ENCODE measurements at regions not wholly inside any gene's neighbourhood (a gene's known extent, or its start where the extent isn't known, plus 50 kb on each side); places are given as distances from the start of the nearest gene placed in this dataset.

GRCh38 chr18:25724121-25724520 is 366.3 kb downstream of the SS18 start:
- ChIA-PET CTCF (no interaction called here), POLR2A (ENCODE audit: low non-redundant PET) (no interaction called here)
- no peak for DNase-seq (ENCODE audit: low spot score)

GRCh38 chr18:25713103-25713502 is 361.1 kb upstream of the ZNF521 start:
- no peak overlapping the region for H3K27ac ChIP-seq
- DNase-seq (ENCODE audit: low spot score): no peak
- POLR2A ChIA-PET (ENCODE audit: low non-redundant PET): no interaction called here
- no peak for TF ChIP-seq CTCF (conservative IDR thresholded peaks at IDR 0.05; ENCODE audit: low read depth)
- CTCF ChIA-PET: no interaction called here

More at GRCh38 chr18:25724121-25724520, 366.3 kb downstream of the SS18 start:
- TF ChIP-seq CTCF (conservative IDR thresholded peaks at IDR 0.05; ENCODE audit: low read depth): no peak
- no peak overlapping the region for H3K27ac ChIP-seq

GRCh38 chr18:25710981-25711380 is 359.0 kb upstream of the ZNF521 start:
- no peak for DNase-seq (ENCODE audit: low spot score)
- no peak overlapping the region for H3K27ac ChIP-seq
- TF ChIP-seq CTCF (conservative IDR thresholded peaks at IDR 0.05; ENCODE audit: low read depth): no peak
- CTCF ChIA-PET: no interaction called here
- POLR2A ChIA-PET (ENCODE audit: low non-redundant PET): no interaction called here

GRCh38 chr18:25705650-25706049 is 353.7 kb upstream of the ZNF521 start:
- ChIA-PET CTCF (no interaction called here), POLR2A (ENCODE audit: low non-redundant PET) (no interaction called here)
- DNase-seq (ENCODE audit: low spot score): no peak

GRCh38 chr18:25704494-25704893 is 352.5 kb upstream of the ZNF521 start:
- no peak overlapping the region for H3K27ac ChIP-seq
- ChIA-PET POLR2A (ENCODE audit: low non-redundant PET) (no interaction called here), CTCF (no interaction called here)
- no peak for TF ChIP-seq CTCF (conservative IDR thresholded peaks at IDR 0.05; ENCODE audit: low read depth)
- no peak for DNase-seq (ENCODE audit: low spot score)

More at GRCh38 chr18:25705650-25706049, 353.7 kb upstream of the ZNF521 start:
- TF ChIP-seq CTCF (conservative IDR thresholded peaks at IDR 0.05; ENCODE audit: low read depth): no peak
- no peak overlapping the region for H3K27ac ChIP-seq

GRCh38 chr18:25704071-25704470 is 352.1 kb upstream of the ZNF521 start:
- H3K27ac ChIP-seq: no peak overlapping the region
- no peak for DNase-seq (ENCODE audit: low spot score)
- TF ChIP-seq CTCF (conservative IDR thresholded peaks at IDR 0.05; ENCODE audit: low read depth): no peak
- CTCF ChIA-PET: no interaction called here
- POLR2A ChIA-PET (ENCODE audit: low non-redundant PET): no interaction called here

- CTCF ChIA-PET: no interaction called here
- no peak overlapping the region for H3K27ac ChIP-seq
- POLR2A ChIA-PET (ENCODE audit: low non-redundant PET): no interaction called here
- no peak for DNase-seq (ENCODE audit: low spot score)
- no peak for TF ChIP-seq CTCF (conservative IDR thresholded peaks at IDR 0.05; ENCODE audit: low read depth)
These were observed 349.9 kb upstream of the ZNF521 start for GRCh38 chr18:25701821-25702220.

Data from RWPE1 (cell line).